Heart left ventricle (tissue), 16 donors: ENCODE measurements at regions not wholly inside any gene's neighbourhood (a gene's known extent, or its start where the extent isn't known, plus 50 kb on each side); places are given as distances from the start of the nearest gene placed in this dataset.

ENCODE experiments used
- ATAC-seq, 4 donors: fragments of 200-7000 bp; cut with Tn5 transposase; one replicate each; pipeline ENCODE4 v1.9.1; 2020 to 2022; ENCODE audit warnings: moderate library complexity in 4 of 4, mild to moderate bottlenecking in 3 of 4, moderate number of reproducible peaks in 1 of 4
- DNase-seq, 5 donors: peaks; one replicate each; pipeline ENCODE4 v3.0.0-alpha.2; 2020
- H3K27ac ChIP-seq, 12 donors: fragments of 200-600 bp; sonication (generic) in 4 of 12; one replicate each; pipeline versions ENCODE4 v1.5.0 to v1.8.0; 2016 to 2022; ENCODE audit warnings: mild to moderate bottlenecking in 2 of 12
- H3K27me3 ChIP-seq, 9 donors: fragments of 200-600 bp; sonication (generic) in 2 of 9; one replicate each; pipeline versions ENCODE4 v1.5.1 to v1.8.0; 2016 to 2022; ENCODE audit warnings: mild to moderate bottlenecking in 3 of 9
- H3K36me3 ChIP-seq, 9 donors: fragments of 200-600 bp; sonication (generic) in 2 of 9; one replicate each; pipeline versions ENCODE4 v1.5.0 to v1.8.0; 2018 to 2022; ENCODE audit warnings: mild to moderate bottlenecking in 2 of 9
- H3K4me1 ChIP-seq, 12 donors: fragments of 200-600 bp; sonication (generic) in 4 of 12; one replicate each; pipeline versions ENCODE4 v1.5.0 to v1.8.0; 2016 to 2022; ENCODE audit warnings: mild to moderate bottlenecking in 3 of 12
- H3K4me3 ChIP-seq, 12 donors: fragments of 200-600 bp; sonication (generic) in 4 of 12; one replicate each; pipeline versions ENCODE4 v1.5.0 to v1.8.0; 2017 to 2022; ENCODE audit warnings: mild to moderate bottlenecking in 9 of 12, moderate library complexity in 4 of 12
- H3K9me3 ChIP-seq, 12 donors: fragments of 200-600 bp; sonication (generic) in 4 of 12; one replicate each; pipeline versions ENCODE4 v1.5.0 to v1.8.0; 2016 to 2022; ENCODE audit warnings: mild to moderate bottlenecking in 1 of 12
- POLR2A ChIP-seq, 2 donors: fragments of 450-650 bp; IDR thresholded peaks; one replicate each; pipeline ENCODE4 v1.6.1; 2017; ENCODE audit warnings: antibody characterized with exemption in 2 of 2, mild to moderate bottlenecking in 2 of 2, moderate library complexity in 2 of 2
- whole genome bisulfite sequencing, 4 donors: extraction: QIAGEN DNeasy Blood & Tissue Kit in 2 of 4; methylation state at CpG; one replicate each; pipeline versions ENCODE4 v1.1.5 to v1.1.7; 2013 to 2018; 5-methylcytosine and 5-hydroxymethylcytosine counted together
- intact Hi-C, 10 donors: fragments of 100-400 bp; cut with DNase I; formaldehyde crosslinking; loops; one replicate each; pipeline versions ENCODE4 v1.11.1 to v1.14.2; 2022
- TF ChIP-seq, protein P1 (sequence below), 12 donors: fragments of 200-600 bp; sonication (generic) in 4 of 12; IDR thresholded peaks; one replicate each; pipeline versions ENCODE4 v1.5.0 to v1.8.0; 2018 to 2022; ENCODE audit warnings: antibody characterized with exemption in 12 of 12, mild to moderate bottlenecking in 5 of 12
- donor health status: ischemic (EF 13 %, LVEDD 7.1; RV severe dilation, severe dysfunction).
- donor health status: healthy with polysubstance abuse.
- donor health status: DM: no; HTN: yes; CAD: no.
- donor health status: DM: no; HTN: no; CAD: no.
- donor health status: ischemic (EF 25% LVEDD 6.9; RV normal size, moderate dysfunction).
- donor health status: ischemic (EF 25% LVEDD 5.7; RV mildly dilated, moderate dysfunction).
- donor health status: healthy.
- donor health status: DM: yes; HTN: yes; CAD: no.
- donor health status: ischemic (EF 35%, LVEDD 5.7; RV mildly dilated, moderate dysfunction).
- donor health status: nonischemic (EF 11% LVEDD 7.7; RV severe dilation, severe dysfunction).
- donor health status: DM: yes; HTN: yes; CAD: no.
- donor health status: PGD.
- donor health status: ischemic (EF 29% LVEDD 5.4; RV normal size, mild dysfunction).
- donor health status: nonischemic (EF 23%, LVEDD 6.1; RV moderate dilation, normal function).

DNA sequence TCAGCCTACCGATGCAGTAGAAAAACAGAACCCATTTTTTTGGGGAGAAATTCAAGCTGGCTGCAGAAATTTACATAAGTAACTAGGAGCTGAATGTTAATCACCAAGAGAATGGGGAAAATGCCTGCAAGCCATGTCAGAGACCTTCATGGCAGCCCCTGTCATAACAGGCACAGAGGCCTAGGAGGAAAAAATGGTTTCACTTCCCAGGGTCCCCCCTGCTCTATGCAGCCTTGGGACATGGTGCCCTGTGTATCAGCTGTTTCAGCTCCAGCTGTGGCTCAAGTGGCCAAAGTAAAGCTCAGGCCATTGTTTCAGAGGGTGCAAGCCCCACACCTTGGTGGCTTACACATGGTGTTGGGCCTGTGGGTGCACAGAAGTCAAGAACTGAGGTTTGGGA, 842.5 kb downstream of the FLRT2 start:
- intact Hi-C loops, result no loop called here
- ATAC-seq, result no peak
- H3K27me3 ChIP-seq, result no peaks in the 10 kb centered on the region
- H3K36me3 ChIP-seq, result no peaks in the 10 kb centered on the region
- H3K4me1 ChIP-seq, result no peaks in the 10 kb centered on the region
- no peak overlapping the region for H3K27ac ChIP-seq
- H3K4me3 ChIP-seq, result no peak overlapping the region
- TF ChIP-seq POLR2A (IDR thresholded peaks at IDR 0.05), result no peak
- no peak for DNase-seq
- WGBS, 4 donors, result 96 to 100% (median 96%) methylated on average over 1 of the region's 1 CpG
- H3K9me3 ChIP-seq, result peaks cover 0 to 11% (median 3%) of the 10 kb centered on the region in 12 donors

DNA sequence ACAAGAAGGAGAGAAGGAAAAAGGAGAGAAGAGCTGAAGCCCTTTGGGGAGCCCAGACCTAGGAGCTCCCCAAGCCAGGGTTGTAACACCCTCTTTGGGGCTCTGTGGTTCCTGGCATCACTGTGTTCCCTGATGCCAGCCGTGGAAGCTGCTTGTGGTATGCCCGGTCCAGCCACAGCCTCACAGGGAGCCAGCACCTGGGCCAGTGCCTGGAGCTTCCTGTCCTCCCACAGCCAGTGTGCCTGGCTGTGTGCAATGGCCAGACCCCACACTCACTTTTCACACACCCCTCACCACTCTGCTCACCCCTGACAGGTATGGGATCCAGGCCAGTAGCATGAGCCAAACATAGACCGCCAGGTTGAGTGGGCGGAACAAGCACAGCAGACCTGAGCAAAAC, 834.7 kb downstream of the FLRT2 start:
- H3K4me3 ChIP-seq, result no peak overlapping the region

GRCh38 chr14:86363576-86363975, 833.6 kb downstream of the FLRT2 start:
- DNase-seq (no peak), ATAC-seq (no peak)
- no peaks in the 10 kb centered on the region for H3K36me3 ChIP-seq
- no peak overlapping the region for H3K4me3 ChIP-seq
- no peaks in the 10 kb centered on the region for H3K4me1 ChIP-seq
- H3K27me3 ChIP-seq, result no peaks in the 10 kb centered on the region
- TF ChIP-seq, protein P1, sequence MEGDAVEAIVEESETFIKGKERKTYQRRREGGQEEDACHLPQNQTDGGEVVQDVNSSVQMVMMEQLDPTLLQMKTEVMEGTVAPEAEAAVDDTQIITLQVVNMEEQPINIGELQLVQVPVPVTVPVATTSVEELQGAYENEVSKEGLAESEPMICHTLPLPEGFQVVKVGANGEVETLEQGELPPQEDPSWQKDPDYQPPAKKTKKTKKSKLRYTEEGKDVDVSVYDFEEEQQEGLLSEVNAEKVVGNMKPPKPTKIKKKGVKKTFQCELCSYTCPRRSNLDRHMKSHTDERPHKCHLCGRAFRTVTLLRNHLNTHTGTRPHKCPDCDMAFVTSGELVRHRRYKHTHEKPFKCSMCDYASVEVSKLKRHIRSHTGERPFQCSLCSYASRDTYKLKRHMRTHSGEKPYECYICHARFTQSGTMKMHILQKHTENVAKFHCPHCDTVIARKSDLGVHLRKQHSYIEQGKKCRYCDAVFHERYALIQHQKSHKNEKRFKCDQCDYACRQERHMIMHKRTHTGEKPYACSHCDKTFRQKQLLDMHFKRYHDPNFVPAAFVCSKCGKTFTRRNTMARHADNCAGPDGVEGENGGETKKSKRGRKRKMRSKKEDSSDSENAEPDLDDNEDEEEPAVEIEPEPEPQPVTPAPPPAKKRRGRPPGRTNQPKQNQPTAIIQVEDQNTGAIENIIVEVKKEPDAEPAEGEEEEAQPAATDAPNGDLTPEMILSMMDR (IDR thresholded peaks at IDR 0.05), result no peak
- TF ChIP-seq POLR2A (IDR thresholded peaks at IDR 0.05), result no peak
- H3K27ac ChIP-seq, result no peak overlapping the region
- intact Hi-C loops, result no loop called here
- no peaks in the 10 kb centered on the region for H3K9me3 ChIP-seq
- 87 to 100% (median 95%) methylated on average over 1 of the region's 1 CpG for WGBS, 4 donors

More for the DNA sequence above, 834.7 kb downstream of the FLRT2 start:
- intact Hi-C loops, result no loop called here
- Histone ChIP-seq H3K36me3 (no peaks in the 10 kb centered on the region), H3K4me1 (no peaks in the 10 kb centered on the region), H3K27ac (no peak overlapping the region), H3K27me3 (no peaks in the 10 kb centered on the region), H3K9me3 (no peaks in the 10 kb centered on the region)
- WGBS, 4 donors, result 83 to 93% (median 91%) methylated on average over 2 to 4 of the region's 4 CpGs
- no peak for TF ChIP-seq POLR2A (IDR thresholded peaks at IDR 0.05)
- TF ChIP-seq, protein P1 (IDR thresholded peaks at IDR 0.05), result no peak
- no peak for ATAC-seq
- no peak for DNase-seq

DNA sequence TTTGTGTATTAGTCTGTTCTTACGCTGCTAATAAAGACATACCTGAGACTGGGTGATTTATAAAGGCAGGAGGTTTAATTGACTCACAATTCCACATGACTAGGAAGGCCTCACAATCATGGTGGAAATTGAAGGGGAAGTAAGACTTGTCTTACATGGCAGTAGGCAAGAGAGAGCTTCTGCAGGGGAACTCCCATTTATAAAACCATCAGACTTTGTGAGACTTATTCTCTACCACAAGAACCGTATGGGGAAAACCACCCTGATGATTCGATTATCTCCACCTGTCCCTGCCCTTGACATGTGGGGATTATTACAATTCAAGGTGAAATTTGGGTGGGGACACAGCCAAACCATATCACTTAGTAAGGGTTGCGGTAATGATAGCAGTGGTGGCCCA, 833.1 kb downstream of the FLRT2 start:
- no peaks in the 10 kb centered on the region for H3K27me3 ChIP-seq
- H3K4me1 ChIP-seq, result no peaks in the 10 kb centered on the region
- DNase-seq (no peak), ATAC-seq (no peak)
- TF ChIP-seq POLR2A (IDR thresholded peaks at IDR 0.05), result no peak
- TF ChIP-seq, protein P1 (IDR thresholded peaks at IDR 0.05), result no peak
- H3K9me3 ChIP-seq, result no peaks in the 10 kb centered on the region
- intact Hi-C loops, result no loop called here
- H3K4me3 ChIP-seq, result no peak overlapping the region
- H3K27ac ChIP-seq, result no peak overlapping the region
- 77 to 88% (median 82%) methylated on average over 4 of the region's 4 CpGs for WGBS, 4 donors
- H3K36me3 ChIP-seq, result no peaks in the 10 kb centered on the region

- H3K4me3 ChIP-seq, result no peak overlapping the region
- DNase-seq (no peak), ATAC-seq (no peak)
- peaks cover 0 to 2% (median 0%) of the 10 kb centered on the region in 12 donors for H3K9me3 ChIP-seq
- no peaks in the 10 kb centered on the region for H3K4me1 ChIP-seq
- intact Hi-C loops, result no loop called here
- 53 to 56% (median 55%) methylated on average over 3 of the region's 3 CpGs for WGBS, 4 donors
- TF ChIP-seq, protein P1 (IDR thresholded peaks at IDR 0.05), result no peak
- no peak for TF ChIP-seq POLR2A (IDR thresholded peaks at IDR 0.05)
- H3K36me3 ChIP-seq, result no peaks in the 10 kb centered on the region
- no peak overlapping the region for H3K27ac ChIP-seq
- no peaks in the 10 kb centered on the region for H3K27me3 ChIP-seq
These were observed 827.9 kb downstream of the FLRT2 start for GRCh38 chr14:86357876-86358275.
